ENCODE measurements at regions not wholly inside any gene's neighbourhood (a gene's known extent, or its start where the extent isn't known, plus 50 kb on each side); places are given as distances from the start of the nearest gene placed in this dataset.

GRCh38 chr3:73866846-73867245, 242.1 kb upstream of the PDZRN3 start:
- DNase-seq, result no peak
- Histone ChIP-seq H3K4me3 (no peak overlapping the region), H3K9me3 (no peaks in the 10 kb centered on the region), H3K27ac (no peak overlapping the region), H3K4me1 (no peaks in the 10 kb centered on the region), H3K36me3 (no peaks in the 10 kb centered on the region), H3K27me3 (no peaks in the 10 kb centered on the region)
- TF ChIP-seq CTCF (IDR thresholded peaks at IDR 0.05) (no peak), EP300 (IDR thresholded peaks at IDR 0.05) (no peak), POLR2A (IDR thresholded peaks at IDR 0.05) (no peak), POLR2AphosphoS5 (IDR thresholded peaks at IDR 0.05) (no peak)
- 78 to 84% (median 80%) methylated on average over 2 of the region's 2 CpGs for WGBS, 5 donors
- intact Hi-C loops (cut with DNase I; ENCODE audit: low total_unique reads), result no loop called here

- no peak overlapping the region for H3K27ac ChIP-seq
- TF ChIP-seq EP300 (IDR thresholded peaks at IDR 0.05) (no peak), CTCF (IDR thresholded peaks at IDR 0.05) (no peak), POLR2A (IDR thresholded peaks at IDR 0.05) (no peak), POLR2AphosphoS5 (IDR thresholded peaks at IDR 0.05) (no peak)
- H3K27me3 ChIP-seq, result no peaks in the 10 kb centered on the region
- H3K4me3 ChIP-seq, result no peak overlapping the region
- intact Hi-C loops (cut with DNase I; ENCODE audit: low total_unique reads), result no loop called here
- 84 to 94% (median 92%) methylated on average over 5 of the region's 5 CpGs for WGBS, 5 donors
- no peaks in the 10 kb centered on the region for H3K36me3 ChIP-seq
- no peaks in the 10 kb centered on the region for H3K4me1 ChIP-seq
- H3K9me3 ChIP-seq, result no peaks in the 10 kb centered on the region
- DNase-seq, result no peak
Measured at GRCh38 chr3:73863546-73864079, 238.9 kb upstream of the PDZRN3 start.

GRCh38 chr3:73855813-73856212, 231.1 kb upstream of the PDZRN3 start:
- H3K36me3 ChIP-seq, result no peaks in the 10 kb centered on the region
- TF ChIP-seq EP300 (IDR thresholded peaks at IDR 0.05) (no peak), POLR2AphosphoS5 (IDR thresholded peaks at IDR 0.05) (no peak), CTCF (IDR thresholded peaks at IDR 0.05) (no peak), POLR2A (IDR thresholded peaks at IDR 0.05) (no peak)
- no peaks in the 10 kb centered on the region for H3K4me1 ChIP-seq
- no peaks in the 10 kb centered on the region for H3K9me3 ChIP-seq
- no peak for DNase-seq
- intact Hi-C loops (cut with DNase I; ENCODE audit: low total_unique reads), result no loop called here
- H3K4me3 ChIP-seq, result no peak overlapping the region
- H3K27me3 ChIP-seq, result no peaks in the 10 kb centered on the region
- WGBS, 5 donors, result 81 to 96% (median 90%) methylated on average over 1 of the region's 1 CpG
- no peak overlapping the region for H3K27ac ChIP-seq

GRCh38 chr3:73848173-73848906, 223.6 kb upstream of the PDZRN3 start:
- Histone ChIP-seq H3K4me1 (no peaks in the 10 kb centered on the region), H3K27me3 (no peaks in the 10 kb centered on the region), H3K4me3 (no peak overlapping the region), H3K27ac (no peak overlapping the region), H3K36me3 (no peaks in the 10 kb centered on the region), H3K9me3 (no peaks in the 10 kb centered on the region)
- intact Hi-C loops (cut with DNase I; ENCODE audit: low total_unique reads), result no loop called here
- peak in 5 of 7 experiments; percentile 36 to 63 (median 56) for TF ChIP-seq CTCF (IDR thresholded peaks at IDR 0.05)
- no peak for TF ChIP-seq EP300 (IDR thresholded peaks at IDR 0.05)
- DNase-seq, result peak in 1 of 2 donors; percentile 51
- 13 to 19% (median 15%) methylated on average over 4 of the region's 4 CpGs for WGBS, 5 donors

Data from stomach (tissue), 8 donors.